Mesendoderm (in vitro differentiated cells): ENCODE measurements at regions not wholly inside any gene's neighbourhood (a gene's known extent, or its start where the extent isn't known, plus 50 kb on each side); places are given as distances from the start of the nearest gene placed in this dataset.

ENCODE experiments used
- DNase-seq: peaks from one replicate; pipeline ENCODE4 v3.0.0; 2013
- H2AK5ac ChIP-seq: 2 replicates; pipeline ENCODE4 v1.6.1; 2013; ENCODE audit warnings: low read length, inconsistent platforms
- H2BK120ac ChIP-seq: 2 replicates; pipeline ENCODE4 v1.6.1; 2013; ENCODE audit warnings: low read depth, mild to moderate bottlenecking, low read length, moderate library complexity, mixed read lengths
- H2BK15ac ChIP-seq: replicated peaks from 2 replicates; pipeline ENCODE4 v1.6.1; 2013; ENCODE audit warnings: low read depth, mild to moderate bottlenecking, moderate library complexity
- H2BK5ac ChIP-seq: 2 replicates; pipeline ENCODE4 v1.6.1; 2013; ENCODE audit warnings: low read length, inconsistent platforms
- H3K18ac ChIP-seq: 2 replicates; pipeline ENCODE4 v1.6.1; 2013; ENCODE audit warnings: mild to moderate bottlenecking, low read length, mixed read lengths
- H3K23ac ChIP-seq: one replicate; pipeline ENCODE4 v1.6.1; 2013; ENCODE audit warnings: low read length
- H3K27ac ChIP-seq: 2 replicates; pipeline ENCODE4 v1.5.1; 2013; ENCODE audit warnings: low read depth, mild to moderate bottlenecking, inconsistent platforms, low read length, moderate library complexity
- H3K27me3 ChIP-seq: 2 replicates; pipeline ENCODE4 v1.6.1; 2013; ENCODE audit warnings: low read length, control low read depth, mild to moderate bottlenecking, inconsistent platforms; ENCODE audit not compliant: insufficient read depth, poor library complexity
- H3K36me3 ChIP-seq: 2 replicates; pipeline ENCODE4 v1.6.1; 2013; ENCODE audit warnings: low read length, inconsistent platforms; ENCODE audit not compliant: control insufficient read depth, insufficient read depth
- H3K4ac ChIP-seq: one replicate; pipeline ENCODE4 v1.6.1; 2013; ENCODE audit warnings: low read depth, mild to moderate bottlenecking, low read length, moderate library complexity
- H3K4me1 ChIP-seq: 2 replicates; pipeline ENCODE4 v1.6.1; 2013; ENCODE audit warnings: low read depth, low read length, inconsistent platforms; ENCODE audit not compliant: control insufficient read depth
- H3K4me2 ChIP-seq: 2 replicates; pipeline ENCODE4 v1.6.1; 2013; ENCODE audit warnings: low read length
- H3K4me3 ChIP-seq: 2 replicates; pipeline ENCODE4 v1.5.1; 2013; ENCODE audit warnings: mild to moderate bottlenecking, low read length
- H3K56ac ChIP-seq: one replicate; pipeline ENCODE4 v1.6.1; 2013; ENCODE audit warnings: low read length
- H3K79me1 ChIP-seq: 2 replicates; pipeline ENCODE4 v1.6.1; 2013; ENCODE audit warnings: low read length, inconsistent platforms
- H3K79me2 ChIP-seq: 2 replicates; pipeline ENCODE4 v1.6.1; 2013; ENCODE audit warnings: mild to moderate bottlenecking, low read length; ENCODE audit not compliant: control insufficient read depth, insufficient read depth
- H3K9ac ChIP-seq: 2 replicates; pipeline ENCODE4 v1.6.1; 2013; ENCODE audit warnings: low read length, inconsistent platforms
- H4K5ac ChIP-seq: one replicate; pipeline ENCODE4 v1.6.1; 2013; ENCODE audit warnings: low read length
- H4K8ac ChIP-seq: one replicate; pipeline ENCODE4 v1.6.1; 2013; ENCODE audit warnings: low read depth, mild to moderate bottlenecking, control low read depth, low read length, moderate library complexity
- WGBS: extraction: QIAGEN DNeasy Blood & Tissue Kit; methylation state at CpG from one replicate; pipeline ENCODE4 v1.1.7; 2013; ENCODE audit warnings: low lambda C conversion rate, missing lambda C conversion rate; ENCODE audit not compliant: insufficient coverage; ENCODE audit errors: extremely low coverage; 5-methylcytosine and 5-hydroxymethylcytosine counted together

- Histone ChIP-seq H3K4ac (no peak overlapping the region), H3K4me1 (no peaks in the 10 kb centered on the region), H2BK5ac (no peak overlapping the region), H4K8ac (no peak overlapping the region), H3K4me3 (no peak overlapping the region), H3K79me2 (no peaks in the 10 kb centered on the region), H3K79me1 (no peaks in the 10 kb centered on the region), H3K27me3 (no peaks in the 10 kb centered on the region), H2AK5ac (no peak overlapping the region), H3K18ac (no peak overlapping the region), H3K9ac (no peak overlapping the region), H4K5ac (no peak overlapping the region), H2BK15ac (no peak overlapping the region), H3K27ac (no peak overlapping the region), H3K4me2 (no peak overlapping the region), H3K36me3 (no peaks in the 10 kb centered on the region), H3K56ac (peak overlapping the region; percentile 38), H2BK120ac (no peak overlapping the region), H3K23ac (no peak overlapping the region)
- WGBS: no CpG with 5 or more reads among the region's 13 CpGs
- DNase-seq: no peak
These were observed 150.4 kb upstream of the IER5L start for GRCh38 chr9:129328355-129329042.

DNA sequence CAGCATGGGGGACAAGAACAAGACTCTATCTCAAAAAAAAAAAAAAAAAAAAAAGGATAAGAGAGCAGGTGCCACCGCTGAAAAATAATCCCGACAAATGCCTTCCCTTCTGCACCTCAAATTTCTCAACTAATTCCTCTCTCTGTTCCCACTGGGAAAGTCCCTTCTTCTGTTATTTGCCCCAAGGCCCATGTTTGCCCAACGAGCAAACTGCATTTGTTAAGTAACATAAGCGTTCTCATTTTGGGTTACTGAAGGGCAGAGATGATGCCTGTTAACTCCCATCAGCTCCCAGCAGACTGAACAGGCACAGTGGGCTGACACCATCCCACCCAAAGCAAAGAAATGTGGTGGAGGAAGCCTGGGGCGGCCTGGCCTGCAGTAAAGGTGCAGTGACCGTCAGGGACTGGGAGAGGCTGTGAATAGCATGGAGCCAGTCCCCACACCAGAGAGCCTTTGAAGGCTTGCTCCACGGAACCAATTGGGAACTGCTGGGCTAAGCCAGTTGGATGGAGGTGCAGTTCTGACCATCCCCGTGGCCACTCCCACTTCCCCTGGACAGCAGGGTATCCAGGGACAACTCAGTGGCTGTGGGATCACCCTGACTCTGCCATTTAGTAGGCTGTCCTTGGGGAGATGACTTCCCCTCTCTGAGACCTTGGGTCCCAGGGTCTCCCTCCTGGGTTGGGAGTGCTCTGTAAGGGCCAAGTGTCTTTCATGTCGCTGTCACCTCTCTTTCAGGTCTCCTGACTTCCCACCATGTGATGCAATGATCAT lies 149.7 kb upstream of the IER5L start:
- no peaks in the 10 kb centered on the region for H3K36me3 ChIP-seq
- no peaks in the 10 kb centered on the region for H3K4me1 ChIP-seq
- H3K27me3 ChIP-seq: no peaks in the 10 kb centered on the region
- H3K4me3 ChIP-seq: no peak overlapping the region
- no peak for DNase-seq
- H3K27ac ChIP-seq: no peak overlapping the region
- no peaks in the 10 kb centered on the region for H3K79me1 ChIP-seq
- no peak overlapping the region for H2BK15ac ChIP-seq
- no peak overlapping the region for H3K4ac ChIP-seq
- no peak overlapping the region for H3K18ac ChIP-seq
- no peak overlapping the region for H2BK120ac ChIP-seq
- H3K56ac ChIP-seq: peak overlapping the region; percentile 38
- WGBS: no CpG with 5 or more reads among the region's 9 CpGs
- no peak overlapping the region for H4K5ac ChIP-seq
- H4K8ac ChIP-seq: no peak overlapping the region
- no peak overlapping the region for H3K4me2 ChIP-seq
- H3K23ac ChIP-seq: no peak overlapping the region
- H3K79me2 ChIP-seq: no peaks in the 10 kb centered on the region
- no peak overlapping the region for H3K9ac ChIP-seq
- no peak overlapping the region for H2BK5ac ChIP-seq
- H2AK5ac ChIP-seq: no peak overlapping the region

DNA sequence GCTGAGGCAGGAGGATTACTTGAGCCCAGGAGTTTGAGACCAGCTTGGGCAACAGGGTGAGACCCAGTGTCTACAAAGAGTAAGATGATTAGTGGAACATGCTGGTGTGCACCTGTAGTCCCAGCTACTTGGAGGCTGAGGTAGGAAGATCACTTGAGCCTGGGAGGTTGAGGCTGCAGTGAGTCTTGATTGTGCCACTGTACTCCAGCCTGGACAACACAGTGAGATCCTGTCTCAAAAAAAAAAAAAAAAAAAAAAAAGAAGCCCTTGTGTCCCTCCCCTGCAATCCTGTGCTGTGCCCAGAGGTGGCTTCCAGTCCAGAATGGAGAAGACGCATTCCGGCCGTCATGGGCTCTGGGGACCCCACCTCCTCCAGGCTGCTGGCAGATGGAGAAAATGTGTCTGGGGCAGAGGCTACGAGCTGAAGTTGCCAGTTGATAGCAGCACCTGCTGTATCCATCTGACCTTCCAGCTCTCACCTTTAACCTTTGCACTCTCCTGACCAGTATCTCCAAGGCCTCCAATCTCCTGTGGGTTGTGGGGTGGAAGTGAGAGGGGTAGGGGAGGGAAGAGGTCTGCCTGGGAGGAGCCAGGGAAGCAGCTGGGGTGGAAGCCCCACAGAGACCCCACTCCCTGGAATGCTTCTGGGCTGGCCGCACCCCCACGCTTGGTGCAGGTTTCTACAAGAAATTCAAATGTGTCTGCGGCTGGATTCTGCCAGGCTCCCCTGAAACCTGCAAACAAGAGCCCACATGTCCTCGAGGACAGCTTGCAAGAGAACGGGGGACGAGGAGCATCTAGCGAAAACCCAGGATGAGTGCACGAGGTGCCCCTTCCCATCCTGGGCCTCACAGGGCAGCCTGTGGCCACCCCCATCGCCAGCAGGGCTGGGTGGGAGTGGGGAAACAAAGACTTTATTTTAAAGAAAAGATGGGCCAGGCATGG lies 148.3 kb upstream of the IER5L start:
- Histone ChIP-seq H3K23ac (no peak overlapping the region), H2BK15ac (no peak overlapping the region)

GRCh38 chr9:129324808-129325502 lies 146.9 kb upstream of the IER5L start:
- H3K79me1 ChIP-seq: no peaks in the 10 kb centered on the region
- no peaks in the 10 kb centered on the region for H3K27me3 ChIP-seq
- H2BK120ac ChIP-seq: no peak overlapping the region
- no peak overlapping the region for H3K4me2 ChIP-seq
- no peaks in the 10 kb centered on the region for H3K4me1 ChIP-seq
- H3K4ac ChIP-seq: no peak overlapping the region
- no peak overlapping the region for H3K23ac ChIP-seq
- no peak overlapping the region for H3K9ac ChIP-seq
- no peak overlapping the region for H2AK5ac ChIP-seq
- H3K18ac ChIP-seq: no peak overlapping the region
- H3K27ac ChIP-seq: no peak overlapping the region
- peak overlapping the region; percentile 25 for H3K56ac ChIP-seq
- H3K36me3 ChIP-seq: no peaks in the 10 kb centered on the region
- H4K8ac ChIP-seq: no peak overlapping the region
- no peaks in the 10 kb centered on the region for H3K79me2 ChIP-seq
- no peak overlapping the region for H2BK15ac ChIP-seq
- H4K5ac ChIP-seq: no peak overlapping the region
- H2BK5ac ChIP-seq: no peak overlapping the region
- no peak for DNase-seq
- H3K4me3 ChIP-seq: no peak overlapping the region
- WGBS: no CpG with 5 or more reads among the region's 7 CpGs

More for the DNA sequence above, 148.3 kb upstream of the IER5L start:
- Histone ChIP-seq H3K4me1 (no peaks in the 10 kb centered on the region), H3K79me2 (no peaks in the 10 kb centered on the region), H2AK5ac (peak overlapping the region; percentile 58), H3K79me1 (no peaks in the 10 kb centered on the region), H3K27ac (no peak overlapping the region), H3K4me3 (no peak overlapping the region), H2BK120ac (no peak overlapping the region), H4K8ac (no peak overlapping the region), H3K9ac (no peak overlapping the region), H3K4me2 (no peak overlapping the region), H3K27me3 (no peaks in the 10 kb centered on the region), H2BK5ac (no peak overlapping the region), H3K36me3 (no peaks in the 10 kb centered on the region), H4K5ac (no peak overlapping the region), H3K18ac (no peak overlapping the region), H3K56ac (no peak overlapping the region), H3K4ac (no peak overlapping the region)
- no peak for DNase-seq
- WGBS: no CpG with 5 or more reads among the region's 13 CpGs

GRCh38 chr9:129323999-129324553 lies 146.0 kb upstream of the IER5L start:
- H3K36me3 ChIP-seq: no peaks in the 10 kb centered on the region
- H3K4me1 ChIP-seq: no peaks in the 10 kb centered on the region
- H3K56ac ChIP-seq: no peak overlapping the region
- H3K27me3 ChIP-seq: no peaks in the 10 kb centered on the region
- H3K18ac ChIP-seq: no peak overlapping the region
- no peak overlapping the region for H3K23ac ChIP-seq
- no peaks in the 10 kb centered on the region for H3K79me2 ChIP-seq
- H2AK5ac ChIP-seq: no peak overlapping the region
- no peak overlapping the region for H3K27ac ChIP-seq
- no peak overlapping the region for H2BK120ac ChIP-seq
- no peak overlapping the region for H2BK5ac ChIP-seq
- no peak overlapping the region for H3K4ac ChIP-seq
- H3K4me2 ChIP-seq: no peak overlapping the region
- WGBS: no CpG with 5 or more reads among the region's 13 CpGs
- H3K9ac ChIP-seq: no peak overlapping the region
- H2BK15ac ChIP-seq: no peak overlapping the region
- H3K4me3 ChIP-seq: no peak overlapping the region
- no peaks in the 10 kb centered on the region for H3K79me1 ChIP-seq
- no peak for DNase-seq
- no peak overlapping the region for H4K5ac ChIP-seq
- no peak overlapping the region for H4K8ac ChIP-seq
